A673 (cell line): ENCODE measurements at regions not wholly inside any gene's neighbourhood (a gene's known extent, or its start where the extent isn't known, plus 50 kb on each side); places are given as distances from the start of the nearest gene placed in this dataset.

Source experiments
- BruUV-seq: library from RNA; stranded (reverse); fragments of 400-500 nt; replicated peaks from 2 replicates; lab custom pipeline; 2021; lab: Mats Ljungman, UMichigan
- CTCF ChIA-PET: fragments of 300-600 bp; sonication (Branson Sonifier 250); formaldehyde crosslinking; loops from one replicate; lab custom pipeline; 2022; ENCODE audit warnings: antibody characterized with exemption; lab: Charles Lee
- POLR2A ChIA-PET: fragments of 300-600 bp; sonication (Branson Sonifier 250); formaldehyde crosslinking; loops from one replicate; lab custom pipeline; 2022; ENCODE audit warnings: antibody characterized with exemption; ENCODE audit not compliant: low non-redundant PET; lab: Charles Lee
- DNase-seq: peaks from one replicate; pipeline ENCODE4 v3.0.0-alpha.2; 2015; ENCODE audit warnings: low spot score
- H3K27ac ChIP-seq: fragments of 200-600 bp; sonication (generic); 2 replicates; pipeline ENCODE4 v1.5.1; 2016; ENCODE audit warnings: mixed run types, low read depth, mild to moderate bottlenecking, mixed read lengths, antibody characterized with exemption, low read length; ENCODE audit not compliant: poor library complexity, severe bottlenecking
- H3K27me3 ChIP-seq: fragments of 200-600 bp; sonication (generic); replicated peaks from 2 replicates; pipeline ENCODE4 v1.6.1; 2017; ENCODE audit warnings: mixed run types, low read depth, mild to moderate bottlenecking, mixed read lengths, antibody characterized with exemption, low read length; ENCODE audit not compliant: insufficient read depth, poor library complexity
- H3K36me3 ChIP-seq: fragments of 200-600 bp; sonication (generic); 2 replicates; pipeline ENCODE4 v1.6.1; 2016; ENCODE audit warnings: mixed run types, mild to moderate bottlenecking, mixed read lengths, antibody characterized with exemption, low read length; ENCODE audit not compliant: insufficient read depth, poor library complexity, severe bottlenecking
- H3K4me1 ChIP-seq: fragments of 200-600 bp; sonication (generic); 2 replicates; pipeline ENCODE4 v1.6.1; 2017; ENCODE audit warnings: mixed run types, mild to moderate bottlenecking, mixed read lengths, antibody characterized with exemption, low read length; ENCODE audit not compliant: insufficient read depth, poor library complexity, severe bottlenecking
- H3K4me3 ChIP-seq: fragments of 200-600 bp; sonication (generic); 2 replicates; pipeline ENCODE4 v1.5.1; 2016; ENCODE audit warnings: low read depth, mixed run types, mild to moderate bottlenecking, mixed read lengths, low read length; ENCODE audit not compliant: poor library complexity, severe bottlenecking
- H3K9me3 ChIP-seq: fragments of 200-600 bp; sonication (generic); 2 replicates; pipeline ENCODE4 v1.6.1; 2016; ENCODE audit warnings: mixed run types, low read depth, mild to moderate bottlenecking, mixed read lengths, antibody characterized with exemption, low read length; ENCODE audit not compliant: poor library complexity, severe bottlenecking
- CTCF ChIP-seq: fragments of 300-800, 200-600 bp; sonication (generic); conservative IDR thresholded peaks from 2 replicates; pipeline ENCODE4 v1.5.1; 2017; ENCODE audit warnings: low read depth, mild to moderate bottlenecking, antibody characterized with exemption, low read length, moderate library complexity, mixed read lengths
- EZH2 ChIP-seq: fragments of 200-600 bp; sonication (generic); IDR thresholded peaks from 2 replicates; pipeline ENCODE4 v1.6.1; 2017; ENCODE audit warnings: borderline replicate concordance, low read depth, mild to moderate bottlenecking, mixed read lengths, antibody characterized with exemption, low read length; ENCODE audit not compliant: poor library complexity, severe bottlenecking
- intact Hi-C: fragments of 100-400 bp; cut with micrococcal nuclease; formaldehyde crosslinking; loops from one replicate; pipeline ENCODE4 v1.10.0; 2022; ENCODE audit not compliant: unreplicated experiment

- CTCF ChIA-PET = no interaction called here
- no TSS peak for BruUV-seq
- H3K27ac ChIP-seq = no peak overlapping the region
- intact Hi-C loops = no loop called here
- no peaks in the 10 kb centered on the region for H3K36me3 ChIP-seq
- H3K27me3 ChIP-seq = no peaks in the 10 kb centered on the region
- no peaks in the 10 kb centered on the region for H3K9me3 ChIP-seq
- no peak for TF ChIP-seq CTCF
- TF ChIP-seq EZH2 = no peak
- no peaks in the 10 kb centered on the region for H3K4me1 ChIP-seq
- H3K4me3 ChIP-seq = no peak overlapping the region
- no peak for DNase-seq
- POLR2A ChIA-PET = no interaction called here
Observed at GRCh38 chr16:65956100-65956499, 410.4 kb upstream of the CDH5 start.

- no peak overlapping the region for H3K4me3 ChIP-seq
- ChIA-PET POLR2A (no interaction called here), CTCF (no interaction called here)
- TF ChIP-seq EZH2 = no peak
- no peak for TF ChIP-seq CTCF
- no peak for DNase-seq
- intact Hi-C loops = no loop called here
- no peaks in the 10 kb centered on the region for H3K9me3 ChIP-seq
- BruUV-seq = no TSS peak
- H3K27me3 ChIP-seq = no peaks in the 10 kb centered on the region
- H3K4me1 ChIP-seq = no peaks in the 10 kb centered on the region
- H3K27ac ChIP-seq = no peak overlapping the region
- no peaks in the 10 kb centered on the region for H3K36me3 ChIP-seq
Observed at GRCh38 chr16:65954446-65954845, 412.0 kb upstream of the CDH5 start.

- no peak for DNase-seq
- Histone ChIP-seq H3K9me3 (no peaks in the 10 kb centered on the region), H3K27ac (no peak overlapping the region), H3K4me3 (no peak overlapping the region), H3K27me3 (no peaks in the 10 kb centered on the region), H3K36me3 (no peaks in the 10 kb centered on the region), H3K4me1 (no peaks in the 10 kb centered on the region)
- BruUV-seq = no TSS peak
- CTCF ChIA-PET = no interaction called here
- TF ChIP-seq EZH2 = no peak
- no peak for TF ChIP-seq CTCF
- POLR2A ChIA-PET = no interaction called here
- intact Hi-C loops = no loop called here
Observed at GRCh38 chr16:65950211-65950610, 416.3 kb upstream of the CDH5 start.
